GM10248 (cell line): ENCODE measurements at regions not wholly inside any gene's neighbourhood (a gene's known extent, or its start where the extent isn't known, plus 50 kb on each side); places are given as distances from the start of the nearest gene placed in this dataset.

Source experiments
- CTCF ChIA-PET: fragments of 300-600 bp; sonication (Branson Sonifier 250); formaldehyde crosslinking; extraction: SDS; loops from one replicate; lab custom pipeline; 2021; ENCODE audit warnings: antibody characterized with exemption; lab: Yijun Ruan, JAX
- POLR2A ChIA-PET: fragments of 350-650 bp; sonication (Branson Sonifier 250); formaldehyde crosslinking; extraction: SDS; loops from one replicate; lab custom pipeline; 2020; ENCODE audit warnings: antibody characterized with exemption; lab: Yijun Ruan, JAX
- DNase-seq: peaks from one replicate; pipeline ENCODE4 v3.0.0; 2012; ENCODE audit errors: extremely low spot score
- TF ChIP-seq, protein P1 (sequence below): IDR thresholded peaks from 2 replicates; pipeline ENCODE4 v1.5.1; 2012; ENCODE audit warnings: mild to moderate bottlenecking, low read depth; ENCODE audit errors: extremely low read depth, missing control alignments, control extremely low read depth

- no peak for DNase-seq
- ChIA-PET CTCF (no interaction called here), POLR2A (no interaction called here)
- TF ChIP-seq, protein P1, sequence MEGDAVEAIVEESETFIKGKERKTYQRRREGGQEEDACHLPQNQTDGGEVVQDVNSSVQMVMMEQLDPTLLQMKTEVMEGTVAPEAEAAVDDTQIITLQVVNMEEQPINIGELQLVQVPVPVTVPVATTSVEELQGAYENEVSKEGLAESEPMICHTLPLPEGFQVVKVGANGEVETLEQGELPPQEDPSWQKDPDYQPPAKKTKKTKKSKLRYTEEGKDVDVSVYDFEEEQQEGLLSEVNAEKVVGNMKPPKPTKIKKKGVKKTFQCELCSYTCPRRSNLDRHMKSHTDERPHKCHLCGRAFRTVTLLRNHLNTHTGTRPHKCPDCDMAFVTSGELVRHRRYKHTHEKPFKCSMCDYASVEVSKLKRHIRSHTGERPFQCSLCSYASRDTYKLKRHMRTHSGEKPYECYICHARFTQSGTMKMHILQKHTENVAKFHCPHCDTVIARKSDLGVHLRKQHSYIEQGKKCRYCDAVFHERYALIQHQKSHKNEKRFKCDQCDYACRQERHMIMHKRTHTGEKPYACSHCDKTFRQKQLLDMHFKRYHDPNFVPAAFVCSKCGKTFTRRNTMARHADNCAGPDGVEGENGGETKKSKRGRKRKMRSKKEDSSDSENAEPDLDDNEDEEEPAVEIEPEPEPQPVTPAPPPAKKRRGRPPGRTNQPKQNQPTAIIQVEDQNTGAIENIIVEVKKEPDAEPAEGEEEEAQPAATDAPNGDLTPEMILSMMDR: no peak
These were observed 199.2 kb downstream of the BCHE start for GRCh38 chr3:165638034-165638433.

DNA sequence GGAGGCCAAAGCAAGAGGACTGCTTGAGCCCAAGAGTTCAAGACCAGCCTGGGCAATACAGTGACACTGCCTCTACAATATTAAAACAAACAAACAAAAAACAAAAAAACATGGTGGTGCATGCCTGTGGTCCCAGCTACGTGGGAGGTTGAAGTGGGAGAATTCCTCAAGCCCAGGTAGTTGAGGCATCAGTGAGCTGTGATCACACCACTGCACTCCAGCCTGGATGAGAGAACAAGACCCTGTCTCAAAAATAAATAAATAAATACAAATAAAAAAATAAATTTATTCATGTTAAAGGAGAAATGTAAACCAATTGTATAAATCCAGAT, 200.6 kb downstream of the BCHE start:
- DNase-seq: no peak
- ChIA-PET CTCF (interaction anchor here (1.6 to 1.7 kb wide), 2 partner anchors 9 to 14 kb away, joined by 4 read pairs; no protein-coding TSS in a partner anchor), POLR2A (no interaction called here)

GRCh38 chr3:165635791-165636683, 201.2 kb downstream of the BCHE start:
- TF ChIP-seq, protein P1: no peak
- CTCF ChIA-PET: interaction anchor here (1.6 to 1.7 kb wide), 2 partner anchors 9 to 13 kb away, joined by 4 read pairs; no protein-coding TSS in a partner anchor
- no peak for DNase-seq
- POLR2A ChIA-PET: no interaction called here

More for the DNA sequence above, 200.6 kb downstream of the BCHE start:
- TF ChIP-seq, protein P1: no peak

- POLR2A ChIA-PET: no interaction called here
- CTCF ChIA-PET: no interaction called here
- DNase-seq: no peak
- TF ChIP-seq, protein P1: no peak
These were observed 212.5 kb downstream of the BCHE start for GRCh38 chr3:165624761-165625160.

DNA sequence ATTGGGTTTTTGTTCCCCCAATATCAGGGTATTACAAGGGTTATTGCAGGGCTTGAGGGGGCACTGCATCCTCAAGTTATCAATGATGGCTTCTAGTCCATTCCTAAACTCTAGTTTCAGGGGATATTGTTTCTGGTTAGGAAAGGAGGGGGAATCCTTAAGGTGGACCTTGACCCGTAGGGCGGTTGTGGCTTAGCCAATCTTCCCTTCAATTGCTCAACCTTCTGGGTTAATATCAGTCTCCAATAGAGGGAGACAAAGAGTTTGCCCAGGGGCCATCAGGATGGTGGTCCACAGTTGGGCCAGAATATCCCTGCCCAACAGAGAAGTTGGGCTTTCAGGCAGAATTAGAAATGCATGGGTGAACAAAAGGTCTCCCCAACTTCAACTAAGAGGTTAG, 214.9 kb downstream of the BCHE start:
- no peak for DNase-seq
- CTCF ChIA-PET: interaction anchor here (1.4 kb wide), 1 partner anchor 14 kb away, joined by 4 read pairs; no protein-coding TSS in a partner anchor
- POLR2A ChIA-PET: no interaction called here

GRCh38 chr3:165619069-165619468, 218.2 kb downstream of the BCHE start:
- ChIA-PET CTCF (no interaction called here), POLR2A (no interaction called here)
- TF ChIP-seq, protein P1: no peak
- no peak for DNase-seq

More for the DNA sequence above, 214.9 kb downstream of the BCHE start:
- TF ChIP-seq, protein P1: no peak
